HepG2 (cell line): ENCODE measurements at regions not wholly inside any gene's neighbourhood (a gene's known extent, or its start where the extent isn't known, plus 50 kb on each side); places are given as distances from the start of the nearest gene placed in this dataset.
A peak's percentile ranks its signal among the peaks of the same experiment; 100 is the strongest.
"Not testable (repeated sequence)": the region's sequence is repeated elsewhere in the genome, so short reads cannot be mapped to it uniquely, and the experiment has no call there.

ENCODE experiments used
- ATAC-seq: fragments of 200-7000 bp; cut with Tn5 transposase; 3 replicates; pipeline ENCODE4 v1.9.1; 2020; ENCODE audit warnings: mild to moderate bottlenecking, moderate library complexity
- BruUV-seq: library from RNA; stranded (reverse); fragments of 400-500 nt; replicated peaks from 2 replicates; lab custom pipeline; 2021; lab: Mats Ljungman, UMichigan
- CTCF ChIA-PET: fragments of 300-600 bp; formaldehyde crosslinking; extraction: SDS; loops from one replicate; lab custom pipeline; 2021; ENCODE audit warnings: low total read pairs, inconsistent platforms, low intra/inter-chr PET ratio; lab: Yijun Ruan, JAX
- POLR2A ChIA-PET: fragments of 350-600 bp; sonication (Branson Sonifier 250); formaldehyde crosslinking; loops from one replicate; lab custom pipeline; 2020; ENCODE audit warnings: antibody characterized with exemption, inconsistent platforms; lab: Yijun Ruan, JAX
- DNase-seq: peaks from one replicate; pipeline ENCODE4 v3.0.0-alpha.2; 2015; ENCODE audit warnings: low spot score
- FAIRE-seq: peaks from 3 replicates; lab custom pipeline; 2011; peaks lifted over from hg19 to GRCh38; lab: Jason Lieb, UNC
- H2AFZ ChIP-seq: one replicate; pipeline ENCODE4 v1.6.1; 2011; ENCODE audit warnings: low read length, inconsistent platforms
- H3K27ac ChIP-seq: fragments of 300-600 bp; 3 replicates; pipeline ENCODE4 v1.8.0; 2011; ENCODE audit warnings: mixed run types, mild to moderate bottlenecking, mixed read lengths, low read length, inconsistent platforms; ENCODE audit not compliant: insufficient read depth; ENCODE audit errors: extremely low read length
- H3K27me3 ChIP-seq, 2 experiments: fragments of 200-600 bp in 1 of 2; 2 replicates in 1 of 2; 3 replicates in 1 of 2; pipeline versions ENCODE4 v1.6.0 to v1.8.0; 2011; ENCODE audit warnings: low read length in 2 of 2, mild to moderate bottlenecking in 2 of 2, moderate library complexity in 2 of 2, inconsistent platforms in 1 of 2; ENCODE audit not compliant: insufficient read depth in 2 of 2, control insufficient read depth in 1 of 2
- H3K36me3 ChIP-seq, 2 experiments: fragments of 200-600 bp in 1 of 2; replicated peaks in 1 of 2; 2 replicates in 1 of 2; 3 replicates in 1 of 2; pipeline versions ENCODE4 v1.5.1 to v1.8.0; 2011; ENCODE audit warnings: low read length in 2 of 2, inconsistent platforms in 1 of 2; ENCODE audit not compliant: insufficient read depth in 2 of 2, control insufficient read depth in 1 of 2
- H3K4me1 ChIP-seq: 2 replicates; pipeline ENCODE4 v1.5.1; 2012; ENCODE audit warnings: low read length, inconsistent platforms; ENCODE audit not compliant: insufficient read depth
- H3K4me2 ChIP-seq: 2 replicates; pipeline ENCODE4 v1.6.0; 2011; ENCODE audit warnings: low read depth, low read length, inconsistent platforms
- H3K4me3 ChIP-seq, 3 experiments: fragments of 200-600 bp in 1 of 3; sonication (generic), shearing (Covaris generic) in 1 of 3; replicated peaks in 1 of 3; 2 replicates each; pipeline ENCODE4 v1.5.1; 2011 to 2016; ENCODE audit warnings: low read length in 3 of 3, inconsistent platforms in 2 of 3, low read depth in 2 of 3, mild to moderate bottlenecking in 2 of 3, control low read depth in 1 of 3, mixed read lengths in 1 of 3; ENCODE audit not compliant: insufficient read depth in 1 of 3
- H3K79me2 ChIP-seq: one replicate; pipeline ENCODE4 v1.6.1; 2011; ENCODE audit warnings: low read length, inconsistent platforms; ENCODE audit not compliant: insufficient read depth
- H3K9ac ChIP-seq: 2 replicates; pipeline ENCODE4 v1.6.0; 2011; ENCODE audit warnings: mild to moderate bottlenecking, low read depth, low read length, inconsistent platforms; ENCODE audit not compliant: insufficient read depth
- H3K9me3 ChIP-seq: 2 replicates; pipeline ENCODE4 v1.5.1; 2012; ENCODE audit warnings: mild to moderate bottlenecking, low read length
- H4K20me1 ChIP-seq: 2 replicates; pipeline ENCODE4 v1.6.0; 2011; ENCODE audit warnings: inconsistent platforms, mild to moderate bottlenecking, low read length, moderate library complexity; ENCODE audit not compliant: insufficient read depth
- GPN1 ChIP-seq: sonication (generic); formaldehyde crosslinking; IDR thresholded peaks from 2 replicates; pipeline ENCODE4 v1.5.1; 2020; ENCODE audit warnings: missing genetic modification reagents, borderline replicate concordance
- KDM4B ChIP-seq: sonication (generic); formaldehyde crosslinking; IDR thresholded peaks from 2 replicates; pipeline ENCODE4 v1.4.0; 2020; ENCODE audit warnings: missing genetic modification reagents
- KDM5B ChIP-seq: sonication (generic); formaldehyde crosslinking; IDR thresholded peaks from 2 replicates; pipeline ENCODE4 v1.4.0; 2020; ENCODE audit warnings: missing genetic modification reagents, mild to moderate bottlenecking, borderline replicate concordance
- MAFF ChIP-seq: IDR thresholded peaks from 2 replicates; pipeline ENCODE4 v1.6.1; 2011; ENCODE audit warnings: low read depth, low read length, improper control_type of control experiment
- MAFK ChIP-seq, 2 experiments: IDR thresholded peaks in 1 of 2; conservative IDR thresholded peaks in 1 of 2; 2 replicates each; pipeline ENCODE4 v1.6.1; 2011; ENCODE audit warnings: improper control_type of control experiment in 2 of 2, low read length in 2 of 2
- NPAS2 ChIP-seq: sonication (generic); formaldehyde crosslinking; IDR thresholded peaks from 2 replicates; pipeline ENCODE4 v1.8.0; 2022; ENCODE audit warnings: mild to moderate bottlenecking, missing genetic modification reagents, borderline replicate concordance
- PTBP1 ChIP-seq: fragments of 200-400 bp; formaldehyde crosslinking; IDR thresholded peaks from 2 replicates; pipeline ENCODE4 v1.6.1; 2018; ENCODE audit warnings: low read length, low read depth; ENCODE audit not compliant: poor library complexity, severe bottlenecking
- STAT6 ChIP-seq: sonication (generic); formaldehyde crosslinking; IDR thresholded peaks from 2 replicates; pipeline ENCODE4 v1.4.0; 2020; ENCODE audit warnings: missing genetic modification reagents, mild to moderate bottlenecking, borderline replicate concordance
- ZNF451 ChIP-seq: sonication (generic); formaldehyde crosslinking; IDR thresholded peaks from 2 replicates; pipeline ENCODE4 v1.5.0; 2020; ENCODE audit warnings: mild to moderate bottlenecking, missing genetic modification reagents
- WGBS: methylation state at CpG from one replicate; pipeline ENCODE4 v1.1.6; 2017; ENCODE audit warnings: low lambda C conversion rate; 5-methylcytosine and 5-hydroxymethylcytosine counted together
- in situ Hi-C: cut with HindIII; loops from 2 replicates; pipeline ENCODE4 v1.10.0; 2017; ENCODE audit warnings: low pct_unique_long_range_greater_than_20kb; ENCODE audit not compliant: extremely low pct_ligation_motif_present
- intact Hi-C: fragments of 100-400 bp; cut with micrococcal nuclease; formaldehyde crosslinking; loops from one replicate; pipeline ENCODE4 v1.10.0; 2022; ENCODE audit not compliant: unreplicated experiment

- no peak for TF ChIP-seq STAT6
- TF ChIP-seq PTBP1, result no peak
These were observed 541.7 kb upstream of the TUSC1 start (continued) for GRCh38 chr9:26219961-26220360.

- FAIRE-seq, result no peak
These were observed 538.5 kb upstream of the TUSC1 start for GRCh38 chr9:26216702-26217101.

GRCh38 chr9:26214713-26215444 is 536.6 kb upstream of the TUSC1 start:
- 58% methylated on average over 8 of the region's 61 CpGs for WGBS
- H3K9me3 ChIP-seq, result peaks cover 19% of the 10 kb centered on the region
- DNase-seq, H4K20me1 ChIP-seq, H3K4me1 ChIP-seq, H3K27ac ChIP-seq, H3K79me2 ChIP-seq, H3K4me3 ChIP-seq, BruUV-seq, POLR2A ChIA-PET, ATAC-seq, in situ Hi-C loops, intact Hi-C loops, H3K36me3 ChIP-seq, H3K27me3 ChIP-seq, H3K4me2 ChIP-seq, CTCF ChIA-PET, H2AFZ ChIP-seq, FAIRE-seq, H3K9ac ChIP-seq: not testable (repeated sequence)

More at GRCh38 chr9:26216702-26217101, 538.5 kb upstream of the TUSC1 start:
- ATAC-seq, result no peak
- intact Hi-C loops (no loop called here), in situ Hi-C loops (no loop called here)
- Histone ChIP-seq H3K27ac (no peak overlapping the region), H4K20me1 (no peaks in the 10 kb centered on the region), H2AFZ (no peak overlapping the region), H3K79me2 (no peaks in the 10 kb centered on the region), H3K27me3 (no peaks in the 10 kb centered on the region), H3K4me1 (no peaks in the 10 kb centered on the region), H3K9me3 (peaks cover 19% of the 10 kb centered on the region), H3K9ac (no peak overlapping the region), H3K4me3 (no peak overlapping the region), H3K4me2 (no peak overlapping the region), H3K36me3 (no peaks in the 10 kb centered on the region)
- 32% methylated on average over 1 of the region's 1 CpG for WGBS
- ChIA-PET POLR2A (no interaction called here), CTCF (no interaction called here)
- BruUV-seq, result no TSS peak
- TF ChIP-seq ZNF451 (CRISPR knock-in tag) (no peak), MAFF (peak; percentile 70), KDM5B (no peak), KDM4B (CRISPR knock-in tag) (no peak), NPAS2 (no peak), MAFK (conservative IDR thresholded peaks at IDR 0.05 in 1 of 2, IDR thresholded peaks at IDR 0.05 in 1 of 2; ENCODE audit: low read length in 2 of 2) (peak; percentile 62 to 85; a peak in 3 of 4 replicates), GPN1 (CRISPR knock-in tag) (no peak)
- DNase-seq, result no peak
